Testis (tissue), 2 donors: ENCODE measurements at regions not wholly inside any gene's neighbourhood (a gene's known extent, or its start where the extent isn't known, plus 50 kb on each side); places are given as distances from the start of the nearest gene placed in this dataset.

Source experiments
- CTCF ChIP-seq, 3 experiments: fragments of 450-650 bp in 2 of 3; fragments of 200-600 bp in 1 of 3; sonication (generic) in 1 of 3; IDR thresholded peaks; one replicate each; pipeline ENCODE4 v1.5.1; 2016 to 2019; ENCODE audit warnings: antibody characterized with exemption in 3 of 3, mild to moderate bottlenecking in 2 of 3, moderate library complexity in 1 of 3
- POLR2A ChIP-seq: fragments of 450-650 bp; IDR thresholded peaks from one replicate; pipeline ENCODE4 v1.6.1; 2017; ENCODE audit warnings: antibody characterized with exemption, mild to moderate bottlenecking, moderate library complexity

- no peak for TF ChIP-seq CTCF (IDR thresholded peaks at IDR 0.05)
- TF ChIP-seq POLR2A = no peak
Measured at GRCh38 chr14:84125676-84126075, 1404.3 kb upstream of the FLRT2 start.
